H9 (cell line): ENCODE measurements at regions not wholly inside any gene's neighbourhood (a gene's known extent, or its start where the extent isn't known, plus 50 kb on each side); places are given as distances from the start of the nearest gene placed in this dataset.

ENCODE experiments used
- DNase-seq: peaks from one replicate; pipeline ENCODE4 v3.0.0-alpha.2; 2017
- H2AFZ ChIP-seq: one replicate; pipeline ENCODE4 v1.6.1; 2013; ENCODE audit warnings: mild to moderate bottlenecking, low read length, control low read depth, moderate library complexity
- H2AK5ac ChIP-seq: 2 replicates; pipeline ENCODE4 v1.6.1; 2013; ENCODE audit warnings: low read length, control low read depth, mixed read lengths; ENCODE audit not compliant: insufficient read length
- H2BK120ac ChIP-seq: one replicate; pipeline ENCODE4 v1.6.1; 2013; ENCODE audit warnings: low read depth, mild to moderate bottlenecking, low read length, control low read depth, inconsistent platforms; ENCODE audit not compliant: poor library complexity, severe bottlenecking
- H2BK12ac ChIP-seq: 2 replicates; pipeline ENCODE4 v1.6.1; 2013; ENCODE audit warnings: low read length, control low read depth, mixed read lengths, low read depth; ENCODE audit not compliant: insufficient read length
- H2BK15ac ChIP-seq: 2 replicates; pipeline ENCODE4 v1.6.1; 2013; ENCODE audit warnings: low read depth, low read length, control low read depth
- H2BK20ac ChIP-seq: one replicate; pipeline ENCODE4 v1.6.1; 2013; ENCODE audit warnings: low read depth, mild to moderate bottlenecking, low read length, control low read depth, inconsistent platforms; ENCODE audit not compliant: poor library complexity, severe bottlenecking
- H2BK5ac ChIP-seq: 2 replicates; pipeline ENCODE4 v1.6.1; 2013; ENCODE audit warnings: low read length, control low read depth, mixed read lengths; ENCODE audit not compliant: insufficient read length
- H3K14ac ChIP-seq: 2 replicates; pipeline ENCODE4 v1.6.1; 2013; ENCODE audit warnings: low read length, control low read depth; ENCODE audit not compliant: insufficient read depth
- H3K18ac ChIP-seq: 2 replicates; pipeline ENCODE4 v1.6.1; 2013; ENCODE audit warnings: low read depth, mild to moderate bottlenecking, mixed read lengths, low read length, control low read depth; ENCODE audit not compliant: insufficient read length
- H3K23ac ChIP-seq: 2 replicates; pipeline ENCODE4 v1.6.1; 2013; ENCODE audit warnings: low read length, control low read depth, mixed read lengths, low read depth; ENCODE audit not compliant: insufficient read length
- H3K23me2 ChIP-seq: 2 replicates; pipeline ENCODE4 v1.6.1; 2013; ENCODE audit warnings: low read depth, mild to moderate bottlenecking, mixed read lengths, low read length, control low read depth; ENCODE audit not compliant: insufficient read length, poor library complexity, severe bottlenecking
- H3K27ac ChIP-seq: 2 replicates; pipeline ENCODE4 v1.5.1; 2013; ENCODE audit warnings: low read length, control low read depth, mixed read lengths, low read depth; ENCODE audit not compliant: insufficient read length
- H3K27me3 ChIP-seq: 2 replicates; pipeline ENCODE4 v1.6.1; 2013; ENCODE audit warnings: low read length, control low read depth, inconsistent platforms; ENCODE audit not compliant: insufficient read depth
- H3K4ac ChIP-seq: 2 replicates; pipeline ENCODE4 v1.6.1; 2013; ENCODE audit warnings: low read depth, mild to moderate bottlenecking, control low read depth, inconsistent platforms, low read length, moderate library complexity
- H3K4me1 ChIP-seq: 2 replicates; pipeline ENCODE4 v1.6.1; 2013; ENCODE audit warnings: low read length, control low read depth, inconsistent platforms; ENCODE audit not compliant: insufficient read depth
- H3K4me2 ChIP-seq: 2 replicates; pipeline ENCODE4 v1.6.1; 2013; ENCODE audit warnings: low read length, control low read depth, mixed read lengths; ENCODE audit not compliant: insufficient read length, insufficient read depth
- H3K56ac ChIP-seq: 2 replicates; pipeline ENCODE4 v1.6.1; 2013; ENCODE audit warnings: low read depth, mild to moderate bottlenecking, mixed read lengths, low read length, control low read depth; ENCODE audit not compliant: insufficient read length
- H3K79me1 ChIP-seq: 2 replicates; pipeline ENCODE4 v1.6.1; 2013; ENCODE audit warnings: low read depth, mild to moderate bottlenecking, moderate library complexity, low read length, control low read depth, inconsistent platforms; ENCODE audit not compliant: insufficient read depth, poor library complexity, severe bottlenecking
- H3K79me2 ChIP-seq: 2 replicates; pipeline ENCODE4 v1.6.1; 2013; ENCODE audit warnings: low read length, control low read depth, inconsistent platforms; ENCODE audit not compliant: insufficient read depth
- H3K9ac ChIP-seq: 2 replicates; pipeline ENCODE4 v1.6.1; 2013; ENCODE audit warnings: low read length, control low read depth, mixed read lengths; ENCODE audit not compliant: insufficient read length; ENCODE audit errors: extremely low read depth
- H3K9me3 ChIP-seq: one replicate; pipeline ENCODE4 v1.6.1; 2013; ENCODE audit warnings: low read depth, low read length, inconsistent platforms; ENCODE audit not compliant: control insufficient read depth
- H3T11ph ChIP-seq: one replicate; pipeline ENCODE4 v1.6.1; 2013; ENCODE audit warnings: mild to moderate bottlenecking, low read length, control low read depth, inconsistent platforms
- H4K20me1 ChIP-seq: one replicate; pipeline ENCODE4 v1.6.1; 2013; ENCODE audit not compliant: control insufficient read depth, insufficient read length, insufficient read depth
- H4K5ac ChIP-seq: 2 replicates; pipeline ENCODE4 v1.6.1; 2013; ENCODE audit warnings: low read depth, mild to moderate bottlenecking, mixed read lengths, low read length, control low read depth; ENCODE audit not compliant: insufficient read length
- H4K8ac ChIP-seq: replicated peaks from 2 replicates; pipeline ENCODE4 v1.6.1; 2013; ENCODE audit warnings: low read length, control low read depth, mixed read lengths, low read depth; ENCODE audit not compliant: insufficient read length
- H4K91ac ChIP-seq: 2 replicates; pipeline ENCODE4 v1.6.1; 2013; ENCODE audit warnings: low read depth, mild to moderate bottlenecking, moderate library complexity, mixed read lengths, low read length, control low read depth; ENCODE audit not compliant: insufficient read length
- H3K27ac Mint-ChIP-seq, 3 experiments: 2 replicates in 2 of 3; 3 replicates in 1 of 3; pipeline ENCODE4 v1.8.0; 2020 to 2021; ENCODE audit warnings: mixed read lengths in 3 of 3, mild to moderate bottlenecking in 1 of 3, moderate library complexity in 1 of 3
- H3K27me3 Mint-ChIP-seq: 2 replicates; pipeline ENCODE4 v1.8.0; 2021; ENCODE audit warnings: low read depth, mild to moderate bottlenecking, moderate library complexity, mixed read lengths
- H3K36me3 Mint-ChIP-seq, 3 experiments: 2 replicates in 2 of 3; 3 replicates in 1 of 3; pipeline ENCODE4 v1.8.0; 2020 to 2021; ENCODE audit warnings: low read depth in 3 of 3, mixed read lengths in 3 of 3; ENCODE audit not compliant: insufficient read depth in 1 of 3
- H3K4me1 Mint-ChIP-seq, 2 experiments: 2 replicates each; pipeline ENCODE4 v1.8.0; 2020; ENCODE audit warnings: mixed read lengths in 2 of 2
- H3K4me3 Mint-ChIP-seq, 2 experiments: 2 replicates in 1 of 2; 3 replicates in 1 of 2; pipeline ENCODE4 v1.8.0; 2020 to 2021; ENCODE audit warnings: mild to moderate bottlenecking in 2 of 2, mixed read lengths in 2 of 2, moderate library complexity in 1 of 2
- H3K9me3 Mint-ChIP-seq, 2 experiments: 2 replicates in 1 of 2; 3 replicates in 1 of 2; pipeline ENCODE4 v1.8.0; 2020; ENCODE audit warnings: mild to moderate bottlenecking in 2 of 2, mixed read lengths in 2 of 2, moderate library complexity in 1 of 2
- WGBS: extraction: QIAGEN DNeasy Blood & Tissue Kit; methylation state at CpG from one replicate; pipeline ENCODE4 v1.1.7; 2013; ENCODE audit warnings: missing lambda C conversion rate, low lambda C conversion rate, mixed read lengths; ENCODE audit not compliant: insufficient read length; ENCODE audit errors: extremely low coverage; 5-methylcytosine and 5-hydroxymethylcytosine counted together
- TF ChIP-seq, protein P1 (sequence below): fragments of 200-600 bp; sonication (generic); conservative IDR thresholded peaks from 3 replicates; pipeline ENCODE4 v1.8.0; 2021; ENCODE audit warnings: antibody characterized with exemption, mild to moderate bottlenecking

- Histone ChIP-seq H3K14ac (no peak overlapping the region), H3K9me3 (peaks cover 5% of the 10 kb centered on the region), H4K91ac (no peak overlapping the region), H3K27me3 (no peaks in the 10 kb centered on the region), H3T11ph (no peak overlapping the region), H3K4me1 (no peaks in the 10 kb centered on the region), H4K5ac (no peak overlapping the region), H3K56ac (no peak overlapping the region), H2BK12ac (no peak overlapping the region), H3K9ac (no peak overlapping the region), H4K8ac (no peak overlapping the region), H4K20me1 (no peaks in the 10 kb centered on the region), H3K79me1 (no peaks in the 10 kb centered on the region), H3K27ac (no peak overlapping the region), H3K18ac (no peak overlapping the region), H2AK5ac (no peak overlapping the region), H2BK5ac (no peak overlapping the region), H2AFZ (no peak overlapping the region), H3K23ac (no peak overlapping the region), H2BK15ac (no peak overlapping the region), H2BK120ac (no peak overlapping the region), H3K4me2 (no peak overlapping the region), H3K79me2 (no peaks in the 10 kb centered on the region), H3K23me2 (no peaks in the 10 kb centered on the region), H3K4ac (no peak overlapping the region), H2BK20ac (no peak overlapping the region)
- H3K9me3 Mint-ChIP-seq = peaks cover 24% of the 10 kb centered on the region in 2 experiments
- H3K4me3 Mint-ChIP-seq = no peak overlapping the region
- no peak overlapping the region for H3K27ac Mint-ChIP-seq
- no peaks in the 10 kb centered on the region for H3K27me3 Mint-ChIP-seq
- DNase-seq = no peak
- peaks cover 8 to 23% (median 14%) of the 10 kb centered on the region in 3 experiments for H3K36me3 Mint-ChIP-seq
- TF ChIP-seq, protein P1, sequence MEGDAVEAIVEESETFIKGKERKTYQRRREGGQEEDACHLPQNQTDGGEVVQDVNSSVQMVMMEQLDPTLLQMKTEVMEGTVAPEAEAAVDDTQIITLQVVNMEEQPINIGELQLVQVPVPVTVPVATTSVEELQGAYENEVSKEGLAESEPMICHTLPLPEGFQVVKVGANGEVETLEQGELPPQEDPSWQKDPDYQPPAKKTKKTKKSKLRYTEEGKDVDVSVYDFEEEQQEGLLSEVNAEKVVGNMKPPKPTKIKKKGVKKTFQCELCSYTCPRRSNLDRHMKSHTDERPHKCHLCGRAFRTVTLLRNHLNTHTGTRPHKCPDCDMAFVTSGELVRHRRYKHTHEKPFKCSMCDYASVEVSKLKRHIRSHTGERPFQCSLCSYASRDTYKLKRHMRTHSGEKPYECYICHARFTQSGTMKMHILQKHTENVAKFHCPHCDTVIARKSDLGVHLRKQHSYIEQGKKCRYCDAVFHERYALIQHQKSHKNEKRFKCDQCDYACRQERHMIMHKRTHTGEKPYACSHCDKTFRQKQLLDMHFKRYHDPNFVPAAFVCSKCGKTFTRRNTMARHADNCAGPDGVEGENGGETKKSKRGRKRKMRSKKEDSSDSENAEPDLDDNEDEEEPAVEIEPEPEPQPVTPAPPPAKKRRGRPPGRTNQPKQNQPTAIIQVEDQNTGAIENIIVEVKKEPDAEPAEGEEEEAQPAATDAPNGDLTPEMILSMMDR = no peak
- peaks cover 0 to 3% of the 10 kb centered on the region in 2 experiments; a peak in 1 of 4 replicates for H3K4me1 Mint-ChIP-seq
- WGBS = no CpG with 5 or more reads among the region's 1 CpG
These were observed 273.0 kb upstream of the DAB1 start for GRCh38 chr1:57696904-57697303.
